Right lobe of liver (tissue), 6 donors: ENCODE measurements at regions not wholly inside any gene's neighbourhood (a gene's known extent, or its start where the extent isn't known, plus 50 kb on each side); places are given as distances from the start of the nearest gene placed in this dataset.

Source experiments
- ATAC-seq, 4 donors: fragments of 200-7000 bp; cut with Tn5 transposase; one replicate each; pipeline ENCODE4 v1.9.1; 2020; ENCODE audit warnings: mild to moderate bottlenecking in 4 of 4, moderate library complexity in 4 of 4
- DNase-seq, 3 donors: peaks; one replicate each; pipeline ENCODE4 v3.0.0-alpha.2; 2020
- H3K27ac ChIP-seq, 3 donors: fragments of 200-600 bp; one replicate each; pipeline ENCODE4 v1.8.0; 2022
- H3K27me3 ChIP-seq, 2 donors: fragments of 200-600 bp; one replicate each; pipeline ENCODE4 v1.8.0; 2022
- H3K36me3 ChIP-seq, 4 donors: fragments of 200-600 bp; sonication (generic) in 1 of 4; one replicate each; pipeline versions ENCODE4 v1.5.1 to v1.8.0; 2017 to 2022; ENCODE audit warnings: control low read depth in 1 of 4
- H3K4me1 ChIP-seq, 4 donors: fragments of 200-600 bp; sonication (generic) in 1 of 4; one replicate each; pipeline versions ENCODE4 v1.5.1 to v1.8.0; 2017 to 2022; ENCODE audit warnings: control low read depth in 1 of 4
- H3K4me3 ChIP-seq, 3 donors: fragments of 200-600 bp; one replicate each; pipeline ENCODE4 v1.8.0; 2022
- H3K9me3 ChIP-seq, 4 donors: fragments of 200-600 bp; sonication (generic) in 1 of 4; one replicate each; pipeline versions ENCODE4 v1.5.1 to v1.8.0; 2017 to 2022; ENCODE audit warnings: control low read depth in 1 of 4
- POLR2A ChIP-seq: fragments of 450-650 bp; IDR thresholded peaks from one replicate; pipeline ENCODE4 v1.6.1; 2017; ENCODE audit warnings: antibody characterized with exemption, mild to moderate bottlenecking
- WGBS: methylation state at CpG from one replicate; pipeline ENCODE4 v1.1.6; 2018; ENCODE audit warnings: low coverage, low lambda C conversion rate; ENCODE audit not compliant: insufficient coverage; ENCODE audit errors: missing lambda C conversion rate; 5-methylcytosine and 5-hydroxymethylcytosine counted together
- intact Hi-C, 2 donors: fragments of 100-400 bp; cut with DNase I; formaldehyde crosslinking; loops; one replicate each; pipeline versions ENCODE4 v1.11.2 to v1.14.1; 2022
- TF ChIP-seq, protein P1 (sequence below), 4 donors: fragments of 200-600 bp in 3 of 4; fragments of 450-650 bp in 1 of 4; IDR thresholded peaks; one replicate each; pipeline versions ENCODE4 v1.5.1 to v1.8.0; 2016 to 2022; ENCODE audit warnings: antibody characterized with exemption in 4 of 4, mild to moderate bottlenecking in 2 of 4
- donor health status: DM: no; HTN: yes; CAD: no.
- donor health status: DM: no; HTN: no; CAD: no.
- donor health status: DM: no; HTN: no; CAD: no.
- donor health status: DM: no; HTN: yes; CAD: no.
- donor health status: DM: no; HTN: yes; CAD: no.

DNA sequence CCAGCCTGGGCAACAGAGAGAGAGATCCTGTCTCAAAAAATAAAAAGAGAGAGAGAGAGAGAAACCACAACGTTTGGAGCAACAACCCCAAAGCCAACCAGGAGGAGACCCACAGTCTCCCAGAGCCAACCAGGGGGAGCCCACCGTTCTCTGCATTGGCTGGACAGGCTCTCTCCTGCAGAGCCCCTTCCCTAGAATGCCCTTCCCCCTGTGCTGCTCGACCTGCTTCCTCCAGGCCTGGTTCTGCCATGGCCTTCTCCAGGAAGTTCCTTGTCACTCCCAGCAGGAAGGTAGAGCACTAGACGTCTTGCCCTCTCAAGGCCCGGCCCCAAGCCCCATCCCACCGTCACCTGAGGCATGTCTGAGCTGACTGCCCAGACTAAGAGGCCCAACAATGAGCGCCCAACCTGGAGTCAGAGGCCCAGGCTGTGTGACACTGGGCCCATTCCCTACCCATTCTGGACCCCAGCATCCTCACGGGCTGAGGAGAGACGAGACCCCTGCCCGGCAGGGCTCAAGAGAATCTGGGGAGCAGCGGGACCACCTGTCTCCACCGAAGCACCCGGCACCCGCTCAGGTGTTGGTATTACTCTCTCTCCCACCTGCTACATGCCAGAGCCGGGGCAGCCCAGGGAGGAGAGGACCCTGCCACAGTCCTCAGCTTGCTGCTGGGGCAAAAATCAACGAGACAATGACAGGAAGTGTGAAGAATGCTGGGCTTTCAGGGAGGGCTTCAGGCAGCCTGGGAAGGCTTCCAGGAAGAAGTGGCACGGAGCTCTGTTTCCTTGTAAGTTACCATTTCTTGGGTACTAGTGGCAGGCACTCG lies 61.2 kb downstream of the DIO3 start:
- Histone ChIP-seq H3K4me3 (no peak overlapping the region), H3K27ac (no peak overlapping the region), H3K9me3 (no peaks in the 10 kb centered on the region), H3K36me3 (no peaks in the 10 kb centered on the region), H3K4me1 (no peaks in the 10 kb centered on the region), H3K27me3 (no peaks in the 10 kb centered on the region)
- WGBS, result 50% methylated on average over 7 of the region's 18 CpGs
- intact Hi-C loops, result loop anchor here in 1 of 2 donors (10.0 kb wide), 2 partner anchors 388 to 768 kb away; no protein-coding TSS in a partner anchor
- DNase-seq (peak in 1 of 3 donors; percentile 9), ATAC-seq (no peak)
- TF ChIP-seq POLR2A, result no peak
- TF ChIP-seq, protein P1, sequence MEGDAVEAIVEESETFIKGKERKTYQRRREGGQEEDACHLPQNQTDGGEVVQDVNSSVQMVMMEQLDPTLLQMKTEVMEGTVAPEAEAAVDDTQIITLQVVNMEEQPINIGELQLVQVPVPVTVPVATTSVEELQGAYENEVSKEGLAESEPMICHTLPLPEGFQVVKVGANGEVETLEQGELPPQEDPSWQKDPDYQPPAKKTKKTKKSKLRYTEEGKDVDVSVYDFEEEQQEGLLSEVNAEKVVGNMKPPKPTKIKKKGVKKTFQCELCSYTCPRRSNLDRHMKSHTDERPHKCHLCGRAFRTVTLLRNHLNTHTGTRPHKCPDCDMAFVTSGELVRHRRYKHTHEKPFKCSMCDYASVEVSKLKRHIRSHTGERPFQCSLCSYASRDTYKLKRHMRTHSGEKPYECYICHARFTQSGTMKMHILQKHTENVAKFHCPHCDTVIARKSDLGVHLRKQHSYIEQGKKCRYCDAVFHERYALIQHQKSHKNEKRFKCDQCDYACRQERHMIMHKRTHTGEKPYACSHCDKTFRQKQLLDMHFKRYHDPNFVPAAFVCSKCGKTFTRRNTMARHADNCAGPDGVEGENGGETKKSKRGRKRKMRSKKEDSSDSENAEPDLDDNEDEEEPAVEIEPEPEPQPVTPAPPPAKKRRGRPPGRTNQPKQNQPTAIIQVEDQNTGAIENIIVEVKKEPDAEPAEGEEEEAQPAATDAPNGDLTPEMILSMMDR (IDR thresholded peaks at IDR 0.05), result no peak

DNA sequence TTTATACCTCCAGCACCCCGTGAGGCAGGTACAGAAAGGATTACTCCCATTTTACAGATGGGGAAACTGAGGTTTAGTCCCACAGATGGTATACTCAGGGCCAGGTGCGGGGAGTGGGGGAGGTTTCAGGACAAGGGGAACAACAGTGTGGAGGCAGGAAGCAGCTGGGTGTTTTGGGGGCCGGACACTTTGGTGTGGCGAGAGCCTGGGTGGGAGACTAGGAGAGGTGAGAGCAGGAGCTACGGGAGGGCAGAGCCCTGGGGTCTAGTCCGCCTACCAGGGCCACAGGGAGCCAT lies 61.7 kb downstream of the DIO3 start:
- no peaks in the 10 kb centered on the region for H3K36me3 ChIP-seq
- intact Hi-C loops, result loop anchor here in 1 of 2 donors (10.0 kb wide), 2 partner anchors 388 to 768 kb away; no protein-coding TSS in a partner anchor

DNA sequence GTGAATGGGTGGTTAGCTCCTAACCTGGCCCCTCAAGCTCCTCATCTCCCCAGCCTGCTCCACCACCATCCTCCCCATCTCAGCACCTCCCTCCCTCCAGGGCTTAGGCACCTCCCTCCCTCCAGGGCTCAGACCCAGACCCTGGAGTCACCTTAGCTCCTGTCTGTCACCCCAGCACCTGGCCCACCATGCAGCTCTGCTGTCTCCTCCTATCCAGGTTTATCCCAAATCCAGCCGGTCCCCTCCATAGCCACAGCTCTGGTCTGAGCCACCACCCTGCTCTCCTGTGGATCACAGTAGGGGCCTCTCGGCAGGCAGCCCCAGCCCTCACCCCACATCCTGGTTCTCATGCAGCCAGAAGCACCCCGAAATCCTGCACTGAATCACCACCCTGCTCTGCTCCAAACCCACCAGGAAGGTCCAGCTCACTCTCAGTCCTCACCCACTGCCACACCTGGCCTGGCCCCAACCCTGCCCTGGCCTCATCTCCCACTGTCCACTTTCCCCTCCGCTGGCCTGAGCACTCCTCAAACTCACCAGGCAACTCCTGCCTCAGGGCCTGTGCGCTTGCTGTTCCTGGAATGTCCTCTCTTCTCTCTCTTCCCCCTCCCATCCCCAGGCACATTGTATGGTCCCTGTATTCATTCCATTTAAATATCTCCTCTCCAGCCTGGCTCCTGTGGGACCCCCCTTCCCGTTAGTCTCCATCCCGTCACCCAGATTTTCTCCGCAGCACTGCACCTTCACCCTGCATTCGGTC lies 62.6 kb downstream of the DIO3 start:
- H3K9me3 ChIP-seq, result no peaks in the 10 kb centered on the region
- no peak overlapping the region for H3K4me3 ChIP-seq
- H3K27ac ChIP-seq, result no peak overlapping the region
- DNase-seq (peak in 1 of 3 donors; percentile 13), ATAC-seq (no peak)
- WGBS, result 86% methylated on average over 8 of the region's 9 CpGs
- H3K4me1 ChIP-seq, result peaks cover 0 to 7% (median 0%) of the 10 kb centered on the region in 4 donors
- intact Hi-C loops, result loop anchor here in 1 of 2 donors (10.0 kb wide), 2 partner anchors 389 to 769 kb away; no protein-coding TSS in a partner anchor
- no peaks in the 10 kb centered on the region for H3K36me3 ChIP-seq
- H3K27me3 ChIP-seq, result no peaks in the 10 kb centered on the region
- TF ChIP-seq POLR2A, result no peak
- TF ChIP-seq, protein P1 (IDR thresholded peaks at IDR 0.05), result no peak

More for the DNA sequence above, 61.7 kb downstream of the DIO3 start:
- H3K27me3 ChIP-seq, result no peaks in the 10 kb centered on the region
- no peak overlapping the region for H3K4me3 ChIP-seq
- DNase-seq (no peak), ATAC-seq (no peak)
- H3K9me3 ChIP-seq, result no peaks in the 10 kb centered on the region
- no peak for TF ChIP-seq POLR2A
- TF ChIP-seq, protein P1 (IDR thresholded peaks at IDR 0.05), result no peak
- 71% methylated on average over 4 of the region's 6 CpGs for WGBS
- peaks cover 0 to under 1% (median 0%) of the 10 kb centered on the region in 4 donors for H3K4me1 ChIP-seq
- H3K27ac ChIP-seq, result no peak overlapping the region

DNA sequence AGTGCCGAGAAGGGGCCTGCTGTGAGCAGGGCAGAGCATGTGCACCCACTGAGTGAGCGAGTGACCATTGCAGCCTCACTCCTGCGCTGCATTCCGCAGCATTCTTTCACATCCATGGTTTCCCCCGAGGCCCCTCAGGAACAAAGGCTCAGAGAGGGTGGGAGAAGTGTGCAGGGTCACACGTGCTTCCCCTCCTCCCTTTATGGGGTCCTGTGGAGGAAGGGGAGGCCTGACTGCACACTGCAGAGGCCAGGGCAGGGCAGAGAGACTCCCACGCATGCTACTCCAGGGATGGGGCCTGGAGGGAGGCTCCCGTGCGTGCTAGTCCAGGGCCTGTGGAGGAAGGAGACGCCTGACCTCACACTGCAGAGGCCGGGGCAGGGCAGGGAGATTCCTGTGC lies 63.2 kb downstream of the DIO3 start:
- no peak for TF ChIP-seq POLR2A
- TF ChIP-seq, protein P1 (IDR thresholded peaks at IDR 0.05), result no peak
- intact Hi-C loops, result loop anchor here in 1 of 2 donors (10.0 kb wide), 2 partner anchors 390 to 770 kb away; no protein-coding TSS in a partner anchor
- Histone ChIP-seq H3K4me3 (no peak overlapping the region), H3K27me3 (no peaks in the 10 kb centered on the region), H3K36me3 (no peaks in the 10 kb centered on the region), H3K4me1 (peaks cover 0 to 7% (median 0%) of the 10 kb centered on the region in 4 donors), H3K9me3 (no peaks in the 10 kb centered on the region), H3K27ac (no peak overlapping the region)
- ATAC-seq (no peak), DNase-seq (peak in 1 of 3 donors; percentile 14)
- WGBS, result 60% methylated on average over 2 of the region's 11 CpGs
